Fibroblast of pulmonary artery (primary cell): ENCODE measurements at regions not wholly inside any gene's neighbourhood (a gene's known extent, or its start where the extent isn't known, plus 50 kb on each side); places are given as distances from the start of the nearest gene placed in this dataset.

Experiments used
- DNase-seq: peaks from one replicate; pipeline ENCODE4 v3.0.0-alpha.2; 2010; ENCODE audit warnings: low read depth
- H3K4me3 ChIP-seq: replicated peaks from 2 replicates; pipeline ENCODE4 v1.5.1; 2011; ENCODE audit warnings: low read depth, mild to moderate bottlenecking, control low read depth, low read length, moderate library complexity
- CTCF ChIP-seq: IDR thresholded peaks from 2 replicates; pipeline ENCODE4 v1.5.1; 2011; ENCODE audit warnings: mild to moderate bottlenecking, control low read depth, low read length, inconsistent platforms; ENCODE audit errors: missing control alignments

- TF ChIP-seq CTCF: no peak
- peak; percentile 3 for DNase-seq
- no peak overlapping the region for H3K4me3 ChIP-seq
Observed at GRCh38 chr4:35772291-35772690, 472.0 kb downstream of the ARAP2 start.

- H3K4me3 ChIP-seq: no peak overlapping the region
- no peak for DNase-seq
- TF ChIP-seq CTCF: no peak
Observed at GRCh38 chr4:35789899-35790574, 454.3 kb downstream of the ARAP2 start.

GRCh38 chr4:35793045-35793722 is 451.1 kb downstream of the ARAP2 start:
- peak; percentile 2 for DNase-seq
- H3K4me3 ChIP-seq: no peak overlapping the region
- TF ChIP-seq CTCF: no peak

- TF ChIP-seq CTCF: no peak
- no peak for DNase-seq
- no peak overlapping the region for H3K4me3 ChIP-seq
Observed at GRCh38 chr4:35793766-35794165, 450.5 kb downstream of the ARAP2 start.

- no peak for DNase-seq
- no peak for TF ChIP-seq CTCF
- H3K4me3 ChIP-seq: no peak overlapping the region
Observed at GRCh38 chr4:35800669-35801068, 443.6 kb downstream of the ARAP2 start.

GRCh38 chr4:35802644-35803043 is 441.7 kb downstream of the ARAP2 start:
- no peak for DNase-seq
- no peak overlapping the region for H3K4me3 ChIP-seq
- no peak for TF ChIP-seq CTCF

GRCh38 chr4:35818520-35818919 is 425.8 kb downstream of the ARAP2 start:
- H3K4me3 ChIP-seq: no peak overlapping the region
- no peak for DNase-seq
- no peak for TF ChIP-seq CTCF
